ENCODE measurements at regions not wholly inside any gene's neighbourhood (a gene's known extent, or its start where the extent isn't known, plus 50 kb on each side); places are given as distances from the start of the nearest gene placed in this dataset.

DNA sequence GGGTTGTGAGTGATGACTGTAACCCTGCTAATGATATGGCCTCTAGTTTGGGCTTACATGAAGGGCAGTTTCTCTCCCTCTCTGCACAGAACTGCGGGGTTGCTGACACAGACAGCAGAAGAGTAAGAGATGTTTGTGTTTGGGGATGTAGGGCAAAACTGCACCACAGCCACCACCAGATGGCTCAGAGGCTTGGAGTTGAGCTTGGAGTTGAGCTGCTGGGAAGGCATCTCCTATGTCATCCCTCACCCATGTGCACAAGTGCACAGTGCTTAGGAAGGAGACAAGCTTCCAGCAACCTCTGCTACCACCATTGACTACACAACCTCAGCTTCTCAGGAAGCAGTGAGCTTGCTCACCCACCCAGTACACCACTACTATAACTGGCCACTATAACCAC is 303.9 kb upstream of the DEFB112 start:
- H3K36me3 ChIP-seq: no peaks in the 10 kb centered on the region
- no peaks in the 10 kb centered on the region for H3K4me1 ChIP-seq
- no peak for DNase-seq
- H3K9me3 ChIP-seq: no peaks in the 10 kb centered on the region; the same call in 1 of the 2 replicates
- H3K4me3 ChIP-seq (ENCODE audit: low read depth, low read length): no peak overlapping the region
- no peaks in the 10 kb centered on the region for H3K27me3 ChIP-seq
- TF ChIP-seq, protein P1, sequence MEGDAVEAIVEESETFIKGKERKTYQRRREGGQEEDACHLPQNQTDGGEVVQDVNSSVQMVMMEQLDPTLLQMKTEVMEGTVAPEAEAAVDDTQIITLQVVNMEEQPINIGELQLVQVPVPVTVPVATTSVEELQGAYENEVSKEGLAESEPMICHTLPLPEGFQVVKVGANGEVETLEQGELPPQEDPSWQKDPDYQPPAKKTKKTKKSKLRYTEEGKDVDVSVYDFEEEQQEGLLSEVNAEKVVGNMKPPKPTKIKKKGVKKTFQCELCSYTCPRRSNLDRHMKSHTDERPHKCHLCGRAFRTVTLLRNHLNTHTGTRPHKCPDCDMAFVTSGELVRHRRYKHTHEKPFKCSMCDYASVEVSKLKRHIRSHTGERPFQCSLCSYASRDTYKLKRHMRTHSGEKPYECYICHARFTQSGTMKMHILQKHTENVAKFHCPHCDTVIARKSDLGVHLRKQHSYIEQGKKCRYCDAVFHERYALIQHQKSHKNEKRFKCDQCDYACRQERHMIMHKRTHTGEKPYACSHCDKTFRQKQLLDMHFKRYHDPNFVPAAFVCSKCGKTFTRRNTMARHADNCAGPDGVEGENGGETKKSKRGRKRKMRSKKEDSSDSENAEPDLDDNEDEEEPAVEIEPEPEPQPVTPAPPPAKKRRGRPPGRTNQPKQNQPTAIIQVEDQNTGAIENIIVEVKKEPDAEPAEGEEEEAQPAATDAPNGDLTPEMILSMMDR (IDR thresholded peaks at IDR 0.05; ENCODE audit: low read depth, low read length): no peak

- H3K4me3 ChIP-seq (ENCODE audit: low read depth, low read length): no peak overlapping the region
Observed at GRCh38 chr6:50358113-50358512, 308.4 kb upstream of the DEFB112 start.

GRCh38 chr6:50361641-50362331 is 312.1 kb upstream of the DEFB112 start:
- Histone ChIP-seq H3K36me3 (no peaks in the 10 kb centered on the region), H3K4me1 (no peaks in the 10 kb centered on the region), H3K4me3 (ENCODE audit: low read depth, low read length) (no peak overlapping the region), H3K27me3 (no peaks in the 10 kb centered on the region), H3K9me3 (no peaks in the 10 kb centered on the region; the same call in 1 of the 2 replicates)
- no peak for DNase-seq
- TF ChIP-seq, protein P1 (IDR thresholded peaks at IDR 0.05; ENCODE audit: low read depth, low read length): no peak

More at GRCh38 chr6:50358113-50358512, 308.4 kb upstream of the DEFB112 start:
- Histone ChIP-seq H3K4me1 (no peaks in the 10 kb centered on the region), H3K36me3 (no peaks in the 10 kb centered on the region), H3K9me3 (no peaks in the 10 kb centered on the region; the same call in 1 of the 2 replicates), H3K27me3 (no peaks in the 10 kb centered on the region)
- TF ChIP-seq, protein P1 (IDR thresholded peaks at IDR 0.05; ENCODE audit: low read depth, low read length): no peak
- DNase-seq: no peak

DNA sequence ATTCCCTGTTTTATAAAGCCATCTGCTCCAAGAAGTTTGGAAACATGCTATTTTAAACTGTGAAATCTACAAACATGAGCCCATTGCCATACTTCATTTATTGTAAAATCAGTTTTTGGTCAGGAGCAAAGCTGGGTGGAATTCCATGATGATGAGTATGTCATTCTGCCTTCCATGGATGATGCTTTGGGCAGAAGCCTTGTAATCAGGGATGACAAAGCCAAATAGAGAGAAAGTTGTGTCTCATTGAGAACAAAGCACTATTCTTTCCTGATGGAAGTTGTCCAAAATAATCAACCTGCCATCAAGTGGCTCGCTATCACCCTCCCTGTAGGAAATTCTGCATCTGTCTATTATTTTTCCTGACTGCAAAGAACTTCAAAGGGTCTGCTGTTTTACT is 313.0 kb upstream of the DEFB112 start:
- TF ChIP-seq, protein P1 (IDR thresholded peaks at IDR 0.05; ENCODE audit: low read depth, low read length): no peak
- Histone ChIP-seq H3K9me3 (no peaks in the 10 kb centered on the region; the same call in 1 of the 2 replicates), H3K36me3 (no peaks in the 10 kb centered on the region), H3K4me1 (no peaks in the 10 kb centered on the region), H3K4me3 (ENCODE audit: low read depth, low read length) (no peak overlapping the region), H3K27me3 (no peaks in the 10 kb centered on the region)
- DNase-seq: no peak

GRCh38 chr6:50369996-50370395 is 320.3 kb upstream of the DEFB112 start:
- Histone ChIP-seq H3K4me3 (ENCODE audit: low read depth, low read length) (no peak overlapping the region), H3K27me3 (no peaks in the 10 kb centered on the region), H3K4me1 (no peaks in the 10 kb centered on the region), H3K36me3 (no peaks in the 10 kb centered on the region), H3K9me3 (no peaks in the 10 kb centered on the region)
- DNase-seq: no peak
- TF ChIP-seq, protein P1 (IDR thresholded peaks at IDR 0.05; ENCODE audit: low read depth, low read length): no peak

DNA sequence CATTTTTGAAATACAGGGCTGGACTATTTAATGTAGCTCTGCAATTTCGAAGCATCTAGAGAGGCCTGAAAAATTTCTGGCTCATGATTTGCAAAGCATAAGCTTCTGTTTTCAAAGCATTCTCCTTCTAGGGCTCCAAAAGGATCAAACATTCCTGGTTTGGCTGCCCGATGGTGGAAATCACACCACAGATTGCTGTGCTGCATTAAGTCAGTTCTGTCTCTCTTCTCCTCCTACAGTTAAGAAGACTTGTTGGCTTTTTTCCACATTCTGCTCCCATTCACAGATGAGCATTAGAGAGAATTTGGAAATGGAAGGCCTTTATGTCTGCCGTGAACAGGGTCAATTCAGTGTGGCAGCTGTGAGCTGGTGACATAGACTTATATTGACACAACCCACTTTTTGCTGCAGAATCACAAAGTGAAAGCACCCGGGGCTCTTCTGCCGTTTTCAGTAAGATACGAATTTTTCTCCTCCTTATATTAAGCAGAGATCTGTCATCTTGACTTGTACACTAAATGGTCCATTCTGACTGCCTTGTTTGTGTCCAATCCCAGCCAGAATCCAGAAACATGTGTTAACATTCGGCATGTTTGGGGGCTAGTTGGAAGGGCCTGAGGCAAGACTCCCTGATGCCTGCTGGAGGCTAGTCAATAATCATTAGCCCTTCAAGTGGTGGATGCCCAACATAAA is 330.8 kb upstream of the DEFB112 start:
- Histone ChIP-seq H3K4me1 (no peaks in the 10 kb centered on the region), H3K9me3 (no peaks in the 10 kb centered on the region), H3K36me3 (no peaks in the 10 kb centered on the region), H3K4me3 (ENCODE audit: low read depth, low read length) (peak overlapping the region; percentile 33), H3K27me3 (no peaks in the 10 kb centered on the region)
- no peak for DNase-seq
- TF ChIP-seq, protein P1 (IDR thresholded peaks at IDR 0.05; ENCODE audit: low read depth, low read length): no peak

Data from BE2C (cell line).